HS-27A (cell line): ENCODE measurements at regions not wholly inside any gene's neighbourhood (a gene's known extent, or its start where the extent isn't known, plus 50 kb on each side); places are given as distances from the start of the nearest gene placed in this dataset.

Experiments
- DNase-seq: peaks from one replicate; pipeline ENCODE4 v3.0.0-alpha.2; 2012; ENCODE audit warnings: low read depth, missing footprints

- no peak for DNase-seq
These were observed 54.9 kb upstream of the C4orf54 start for GRCh38 chr4:99712530-99712929.

- no peak for DNase-seq
These were observed 54.5 kb upstream of the C4orf54 start for GRCh38 chr4:99712099-99712498.

- no peak for DNase-seq
These were observed 54.0 kb upstream of the C4orf54 start for GRCh38 chr4:99711657-99712056.

GRCh38 chr4:99710681-99711345 is 53.2 kb upstream of the C4orf54 start:
- DNase-seq = no peak

GRCh38 chr4:99710020-99710419 is 52.4 kb upstream of the C4orf54 start:
- DNase-seq = no peak

GRCh38 chr4:99708551-99708950 is 50.9 kb upstream of the C4orf54 start:
- no peak for DNase-seq
